GM19324 (cell line): ENCODE measurements at regions not wholly inside any gene's neighbourhood (a gene's known extent, or its start where the extent isn't known, plus 50 kb on each side); places are given as distances from the start of the nearest gene placed in this dataset.

Experiments
- ATAC-seq: cut with Tn5 transposase; IDR thresholded peaks from one replicate; pipeline ENCODE4 v1.9.1; 2021; ENCODE audit warnings: mild to moderate bottlenecking, moderate library complexity; ENCODE audit not compliant: unreplicated experiment, low FRiP score

DNA sequence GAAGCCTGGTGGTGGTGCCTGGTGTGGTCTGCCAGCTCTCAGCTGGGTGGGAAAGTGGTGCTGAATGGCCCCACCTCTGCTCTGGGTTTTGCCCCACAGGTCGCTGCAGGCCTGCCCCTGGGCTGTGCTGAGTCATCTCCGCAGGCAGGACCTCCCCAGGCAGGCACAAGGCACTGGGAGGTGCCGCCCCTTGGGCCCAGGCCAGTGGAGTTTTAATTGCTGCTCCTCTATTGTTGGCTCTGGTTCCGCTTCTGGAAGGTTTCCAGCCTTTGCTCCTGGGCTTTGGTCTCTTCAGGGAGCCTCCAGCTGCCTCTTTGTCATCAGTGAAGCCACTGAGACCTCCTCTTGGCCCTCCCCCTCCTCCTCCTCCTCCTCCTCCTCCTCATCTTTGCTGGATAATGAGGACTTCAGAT, 180.3 kb upstream of the GRB10 start:
- ATAC-seq = peak; percentile 73

DNA sequence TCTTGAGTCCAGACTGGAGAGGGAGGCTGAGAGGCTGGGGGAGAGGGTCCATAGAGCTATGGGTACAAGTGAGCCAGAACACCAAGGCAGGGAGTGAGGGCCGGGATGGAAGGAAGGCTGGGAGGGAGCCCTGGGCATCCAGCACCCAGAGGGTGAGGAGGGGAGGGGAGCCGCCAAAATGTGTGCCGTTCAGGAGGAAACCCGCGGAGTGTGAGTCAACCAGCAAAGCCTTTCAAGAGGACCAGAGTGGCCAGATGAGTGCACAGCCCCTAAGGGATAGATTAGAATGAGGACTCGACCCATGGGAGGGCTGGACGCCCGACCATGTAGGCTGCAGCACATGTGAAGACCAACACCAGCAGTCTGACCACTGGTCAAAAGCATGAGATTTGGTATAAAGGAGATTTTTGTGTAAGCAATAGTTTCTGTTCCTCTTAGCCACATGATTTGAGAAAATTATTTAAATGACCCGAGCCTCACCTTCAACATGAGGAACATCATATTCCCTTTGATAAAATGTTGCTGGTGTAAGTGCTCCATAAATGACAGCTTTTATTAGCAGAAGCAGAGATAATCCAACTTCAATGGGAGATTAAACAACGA, 179.7 kb upstream of the GRB10 start:
- peak; percentile 61 for ATAC-seq

- ATAC-seq = no peak
These were observed 178.1 kb upstream of the GRB10 start for GRCh38 chr7:50960621-50961310.

GRCh38 chr7:50959991-50960390, 177.3 kb upstream of the GRB10 start:
- ATAC-seq = no peak

DNA sequence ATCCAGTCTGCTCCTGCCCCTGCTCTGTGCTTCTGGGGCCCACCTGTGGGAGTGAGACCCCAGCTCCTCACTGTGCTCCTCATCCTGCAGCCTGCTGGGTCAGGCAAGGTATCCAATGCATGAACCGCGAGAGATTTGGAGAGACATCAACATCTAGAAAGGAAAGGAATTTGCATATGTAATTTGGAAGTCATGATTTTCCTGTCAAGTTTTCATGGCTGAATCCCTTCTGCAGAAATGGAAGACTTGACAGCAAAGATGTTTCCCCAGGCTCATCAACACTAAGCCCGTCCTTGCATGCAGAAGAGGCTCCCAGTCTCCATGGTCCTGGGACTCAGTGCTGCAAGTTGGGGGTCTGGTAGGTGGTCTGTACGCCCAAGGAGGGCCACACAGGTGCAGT, 176.9 kb upstream of the GRB10 start:
- no peak for ATAC-seq

GRCh38 chr7:50957855-50958254, 175.2 kb upstream of the GRB10 start:
- ATAC-seq = no peak

- ATAC-seq = no peak
These were observed 174.7 kb upstream of the GRB10 start for GRCh38 chr7:50957431-50957830.

GRCh38 chr7:50956522-50957155, 173.9 kb upstream of the GRB10 start:
- no peak for ATAC-seq

GRCh38 chr7:50954716-50955115, 172.0 kb upstream of the GRB10 start:
- ATAC-seq = no peak

- no peak for ATAC-seq
These were observed 171.5 kb upstream of the GRB10 start for GRCh38 chr7:50954245-50954644.

GRCh38 chr7:50953820-50954219, 171.1 kb upstream of the GRB10 start:
- no peak for ATAC-seq

DNA sequence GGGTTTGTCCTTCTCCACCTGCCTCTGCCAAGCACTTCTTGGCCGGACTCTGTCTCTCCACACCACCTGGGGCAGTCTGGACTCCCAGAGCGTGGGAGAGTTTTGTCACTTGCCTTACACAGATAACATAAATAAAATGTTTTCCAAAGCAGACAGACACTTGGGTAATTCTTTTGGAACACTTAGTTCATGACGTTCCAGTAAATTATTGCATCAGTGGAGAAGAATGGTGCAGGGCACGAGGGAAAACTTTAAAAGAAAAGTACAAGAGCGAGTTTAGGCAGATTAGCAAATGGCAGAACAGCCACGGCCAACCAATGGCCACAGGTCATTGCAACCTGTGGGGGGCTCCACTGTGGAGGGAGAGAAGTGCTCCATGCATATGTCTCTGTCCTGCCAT, 170.6 kb upstream of the GRB10 start:
- ATAC-seq = no peak

- ATAC-seq = no peak
These were observed 169.8 kb upstream of the GRB10 start for GRCh38 chr7:50952544-50952943.

DNA sequence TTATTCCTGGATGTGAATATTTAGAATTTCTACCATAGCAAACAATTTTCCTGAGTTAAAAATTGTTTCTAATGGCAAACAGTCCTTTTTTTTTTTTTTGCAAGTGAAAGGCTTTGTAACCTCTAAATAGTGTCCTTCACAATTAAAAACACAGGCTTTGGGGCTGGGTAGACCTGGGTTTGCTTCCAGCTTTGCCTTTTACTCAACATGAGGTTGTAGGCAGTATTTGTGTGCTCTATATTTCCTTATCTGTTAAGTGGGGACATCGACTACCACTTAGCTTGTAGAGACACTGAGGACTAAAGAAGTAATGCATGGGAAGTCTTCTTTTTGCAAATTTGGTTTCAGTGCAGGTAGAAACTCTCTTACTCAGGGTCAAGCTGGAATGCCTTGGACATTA, 169.4 kb upstream of the GRB10 start:
- ATAC-seq = no peak

GRCh38 chr7:50943482-50943881, 160.8 kb upstream of the GRB10 start:
- ATAC-seq = no peak

DNA sequence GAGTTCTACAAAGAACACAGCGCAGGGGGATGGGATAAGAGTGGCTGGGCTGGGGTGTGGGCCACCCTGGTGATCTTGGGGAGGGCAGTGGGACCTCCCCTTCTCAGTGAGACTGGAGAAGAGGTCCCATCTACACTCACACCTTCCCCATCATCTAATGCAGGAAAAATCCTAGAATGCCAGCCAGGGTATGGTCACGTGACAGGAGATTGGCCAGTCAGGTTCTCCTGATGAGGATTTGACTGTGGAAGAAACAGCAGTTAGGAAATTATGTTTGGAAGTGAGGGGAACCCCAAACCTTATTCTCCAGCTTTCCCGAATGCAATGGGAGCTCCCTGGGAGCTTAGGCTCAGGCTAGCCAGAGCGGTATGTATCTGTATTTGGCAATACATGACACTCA, 158.8 kb upstream of the GRB10 start:
- no peak for ATAC-seq

- ATAC-seq = no peak
These were observed 157.9 kb upstream of the GRB10 start for GRCh38 chr7:50940621-50941020.

DNA sequence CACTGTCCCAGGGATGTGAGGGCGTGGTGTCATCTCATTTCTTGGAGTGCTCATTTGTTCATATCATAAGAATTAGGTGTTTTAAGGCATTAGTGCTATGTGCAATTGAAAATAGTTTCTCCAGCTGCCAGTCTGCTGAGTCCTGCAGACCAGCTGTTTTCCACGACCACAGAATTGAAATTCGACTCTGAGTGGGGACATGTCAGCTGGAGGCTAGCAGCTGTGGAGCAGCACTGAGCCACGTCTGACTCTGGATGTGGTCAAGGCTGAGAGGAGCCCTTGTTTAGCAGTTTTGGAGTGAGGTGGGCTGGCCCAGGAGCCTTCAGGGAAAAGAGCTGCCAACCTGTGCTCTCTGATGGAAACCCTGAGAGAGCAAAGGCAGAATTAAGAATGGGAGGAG, 156.3 kb upstream of the GRB10 start:
- ATAC-seq = no peak

DNA sequence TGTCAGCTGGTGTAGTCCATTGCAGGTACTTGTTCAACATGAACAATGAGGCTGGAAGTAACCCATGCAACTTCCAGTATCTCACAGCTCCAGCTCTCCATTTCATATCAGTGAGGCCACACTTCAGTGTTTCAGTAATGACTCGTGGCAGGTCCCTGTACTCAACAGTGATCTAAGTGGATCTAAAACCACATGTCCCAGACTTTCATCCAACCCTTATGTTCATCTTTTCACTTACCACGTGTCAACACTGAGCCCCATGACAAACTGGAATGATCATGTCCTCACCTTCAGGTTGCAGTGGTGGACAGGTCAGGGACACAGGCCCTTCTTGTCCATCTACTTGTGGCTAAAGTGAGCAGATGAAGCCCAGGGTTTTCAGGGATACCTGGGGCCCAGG, 155.0 kb upstream of the GRB10 start:
- ATAC-seq = no peak

- no peak for ATAC-seq
These were observed 143.4 kb upstream of the GRB10 start for GRCh38 chr7:50926049-50926448.

- no peak for ATAC-seq
These were observed 140.8 kb upstream of the GRB10 start for GRCh38 chr7:50923476-50923875.
